GM12874 (cell line): ENCODE measurements at regions not wholly inside any gene's neighbourhood (a gene's known extent, or its start where the extent isn't known, plus 50 kb on each side); places are given as distances from the start of the nearest gene placed in this dataset.

Source experiments
- CTCF ChIP-seq: IDR thresholded peaks from 2 replicates; pipeline ENCODE4 v1.5.1; 2011; ENCODE audit warnings: low read depth, mild to moderate bottlenecking, control low read depth, low read length, moderate library complexity; ENCODE audit not compliant: insufficient read depth

GRCh38 chr6:77292564-77293546 is 170.4 kb downstream of the HTR1B start:
- no peak for TF ChIP-seq CTCF

GRCh38 chr6:77290798-77291197 is 172.5 kb downstream of the HTR1B start:
- TF ChIP-seq CTCF, result no peak

- no peak for TF ChIP-seq CTCF
These were observed 176.8 kb downstream of the HTR1B start for GRCh38 chr6:77286541-77286940.

- TF ChIP-seq CTCF, result no peak
These were observed 189.4 kb downstream of the HTR1B start for GRCh38 chr6:77273929-77274328.

GRCh38 chr6:77264970-77265369 is 198.3 kb downstream of the HTR1B start:
- 0 out of 2 replicates have a peak, but pooled peaks have one; percentile 1 for TF ChIP-seq CTCF

- TF ChIP-seq CTCF, result no peak
These were observed 200.3 kb downstream of the HTR1B start for GRCh38 chr6:77263003-77263402.

GRCh38 chr6:77249560-77249959 is 213.7 kb downstream of the HTR1B start:
- no peak for TF ChIP-seq CTCF
